C4-2B (cell line): ENCODE measurements at regions not wholly inside any gene's neighbourhood (a gene's known extent, or its start where the extent isn't known, plus 50 kb on each side); places are given as distances from the start of the nearest gene placed in this dataset.
"Not testable (repeated sequence)": the region's sequence is repeated elsewhere in the genome, so short reads cannot be mapped to it uniquely, and the experiment has no call there.

Experiments used
- ZFX ChIP-seq: fragments of 450-650 bp; IDR thresholded peaks from 2 replicates; pipeline ENCODE4 v1.6.1; 2017
- TF ChIP-seq, protein P1 (sequence below): fragments of 450-650 bp; conservative IDR thresholded peaks from 2 replicates; pipeline ENCODE4 v1.5.1; 2017; ENCODE audit warnings: mild to moderate bottlenecking

DNA sequence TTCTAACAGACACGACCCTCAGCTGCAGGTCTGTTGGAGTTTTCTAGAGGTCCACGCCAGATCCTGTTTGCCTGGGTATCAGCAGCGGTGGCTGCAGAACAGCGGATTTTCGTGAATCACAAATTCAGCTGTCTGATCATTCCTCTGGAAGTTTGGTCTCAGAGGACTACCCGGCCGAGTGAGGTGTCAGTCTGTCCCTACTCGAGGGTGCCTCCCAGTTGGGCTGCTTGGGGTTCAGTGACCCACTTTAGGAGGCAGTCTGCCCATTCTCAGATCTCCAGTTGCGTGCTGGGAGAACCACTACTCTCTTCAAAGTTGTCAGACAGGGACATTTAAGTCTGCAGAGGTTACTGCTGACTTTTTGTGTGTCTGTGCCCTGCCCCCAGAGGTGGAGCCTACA, 1664.1 kb downstream of the RPIA start:
- TF ChIP-seq, protein P1, sequence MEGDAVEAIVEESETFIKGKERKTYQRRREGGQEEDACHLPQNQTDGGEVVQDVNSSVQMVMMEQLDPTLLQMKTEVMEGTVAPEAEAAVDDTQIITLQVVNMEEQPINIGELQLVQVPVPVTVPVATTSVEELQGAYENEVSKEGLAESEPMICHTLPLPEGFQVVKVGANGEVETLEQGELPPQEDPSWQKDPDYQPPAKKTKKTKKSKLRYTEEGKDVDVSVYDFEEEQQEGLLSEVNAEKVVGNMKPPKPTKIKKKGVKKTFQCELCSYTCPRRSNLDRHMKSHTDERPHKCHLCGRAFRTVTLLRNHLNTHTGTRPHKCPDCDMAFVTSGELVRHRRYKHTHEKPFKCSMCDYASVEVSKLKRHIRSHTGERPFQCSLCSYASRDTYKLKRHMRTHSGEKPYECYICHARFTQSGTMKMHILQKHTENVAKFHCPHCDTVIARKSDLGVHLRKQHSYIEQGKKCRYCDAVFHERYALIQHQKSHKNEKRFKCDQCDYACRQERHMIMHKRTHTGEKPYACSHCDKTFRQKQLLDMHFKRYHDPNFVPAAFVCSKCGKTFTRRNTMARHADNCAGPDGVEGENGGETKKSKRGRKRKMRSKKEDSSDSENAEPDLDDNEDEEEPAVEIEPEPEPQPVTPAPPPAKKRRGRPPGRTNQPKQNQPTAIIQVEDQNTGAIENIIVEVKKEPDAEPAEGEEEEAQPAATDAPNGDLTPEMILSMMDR: not testable (repeated sequence)
- TF ChIP-seq ZFX: not testable (repeated sequence)
